ENCODE measurements at regions not wholly inside any gene's neighbourhood (a gene's known extent, or its start where the extent isn't known, plus 50 kb on each side); places are given as distances from the start of the nearest gene placed in this dataset.

- TF ChIP-seq, protein P1, sequence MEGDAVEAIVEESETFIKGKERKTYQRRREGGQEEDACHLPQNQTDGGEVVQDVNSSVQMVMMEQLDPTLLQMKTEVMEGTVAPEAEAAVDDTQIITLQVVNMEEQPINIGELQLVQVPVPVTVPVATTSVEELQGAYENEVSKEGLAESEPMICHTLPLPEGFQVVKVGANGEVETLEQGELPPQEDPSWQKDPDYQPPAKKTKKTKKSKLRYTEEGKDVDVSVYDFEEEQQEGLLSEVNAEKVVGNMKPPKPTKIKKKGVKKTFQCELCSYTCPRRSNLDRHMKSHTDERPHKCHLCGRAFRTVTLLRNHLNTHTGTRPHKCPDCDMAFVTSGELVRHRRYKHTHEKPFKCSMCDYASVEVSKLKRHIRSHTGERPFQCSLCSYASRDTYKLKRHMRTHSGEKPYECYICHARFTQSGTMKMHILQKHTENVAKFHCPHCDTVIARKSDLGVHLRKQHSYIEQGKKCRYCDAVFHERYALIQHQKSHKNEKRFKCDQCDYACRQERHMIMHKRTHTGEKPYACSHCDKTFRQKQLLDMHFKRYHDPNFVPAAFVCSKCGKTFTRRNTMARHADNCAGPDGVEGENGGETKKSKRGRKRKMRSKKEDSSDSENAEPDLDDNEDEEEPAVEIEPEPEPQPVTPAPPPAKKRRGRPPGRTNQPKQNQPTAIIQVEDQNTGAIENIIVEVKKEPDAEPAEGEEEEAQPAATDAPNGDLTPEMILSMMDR (IDR thresholded peaks at IDR 0.05; ENCODE audit: unreplicated experiment), result no peak
- H3K27me3 Mint-ChIP-seq (ENCODE audit: unreplicated experiment), result peaks cover 3% of the 10 kb centered on the region
- H3K4me1 Mint-ChIP-seq (ENCODE audit: unreplicated experiment), result peaks cover 32% of the 10 kb centered on the region
- no peak overlapping the region for H3K4me3 Mint-ChIP-seq (ENCODE audit: unreplicated experiment)
- no peaks in the 10 kb centered on the region for H3K36me3 Mint-ChIP-seq (ENCODE audit: low read depth, unreplicated experiment)
- peak; percentile 14 for DNase-seq (ENCODE audit: low spot score)
- no peaks in the 10 kb centered on the region for H3K9me3 Mint-ChIP-seq (ENCODE audit: unreplicated experiment)
- peak overlapping the region; percentile 19 for H3K27ac Mint-ChIP-seq (ENCODE audit: unreplicated experiment)
Measured at GRCh38 chr12:32031109-32031508, 71.9 kb downstream of the RESF1 start.

DNA sequence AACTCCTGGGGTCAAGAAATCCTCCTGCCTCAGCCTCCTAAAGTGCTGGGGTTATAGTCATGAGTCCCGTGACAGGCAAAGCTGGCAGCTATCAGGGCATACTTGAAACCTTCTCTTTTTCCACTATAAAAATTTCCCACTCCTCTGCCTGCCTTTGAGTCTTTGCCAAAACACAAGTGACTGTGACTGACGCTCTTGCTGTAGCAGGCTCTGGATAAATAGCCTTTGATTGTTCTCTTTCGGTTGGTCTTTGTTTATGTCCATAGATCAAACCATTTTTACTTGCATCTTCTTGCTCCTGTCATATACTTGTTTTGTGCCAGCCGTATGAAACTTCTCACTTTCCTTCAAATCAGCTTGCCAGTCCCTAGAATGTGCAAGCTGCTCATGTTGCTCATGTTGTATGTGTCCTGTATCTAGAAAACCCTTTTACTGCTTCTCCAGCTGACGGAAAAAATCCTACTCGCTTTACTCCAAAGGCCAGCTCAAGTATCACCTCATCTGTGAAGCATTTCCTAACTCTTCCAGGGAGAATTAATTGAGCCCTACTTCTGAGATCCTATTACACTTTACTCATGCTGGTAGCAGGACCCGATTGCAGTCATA is 73.1 kb downstream of the RESF1 start:
- H3K27me3 Mint-ChIP-seq (ENCODE audit: unreplicated experiment), result peaks cover 1% of the 10 kb centered on the region
- no peaks in the 10 kb centered on the region for H3K9me3 Mint-ChIP-seq (ENCODE audit: unreplicated experiment)
- TF ChIP-seq, protein P1 (IDR thresholded peaks at IDR 0.05; ENCODE audit: unreplicated experiment), result no peak
- H3K4me3 Mint-ChIP-seq (ENCODE audit: unreplicated experiment), result no peak overlapping the region
- H3K27ac Mint-ChIP-seq (ENCODE audit: unreplicated experiment), result no peak overlapping the region
- no peak for DNase-seq (ENCODE audit: low spot score)
- peaks cover 32% of the 10 kb centered on the region for H3K4me1 Mint-ChIP-seq (ENCODE audit: unreplicated experiment)
- H3K36me3 Mint-ChIP-seq (ENCODE audit: low read depth, unreplicated experiment), result no peaks in the 10 kb centered on the region

DNA sequence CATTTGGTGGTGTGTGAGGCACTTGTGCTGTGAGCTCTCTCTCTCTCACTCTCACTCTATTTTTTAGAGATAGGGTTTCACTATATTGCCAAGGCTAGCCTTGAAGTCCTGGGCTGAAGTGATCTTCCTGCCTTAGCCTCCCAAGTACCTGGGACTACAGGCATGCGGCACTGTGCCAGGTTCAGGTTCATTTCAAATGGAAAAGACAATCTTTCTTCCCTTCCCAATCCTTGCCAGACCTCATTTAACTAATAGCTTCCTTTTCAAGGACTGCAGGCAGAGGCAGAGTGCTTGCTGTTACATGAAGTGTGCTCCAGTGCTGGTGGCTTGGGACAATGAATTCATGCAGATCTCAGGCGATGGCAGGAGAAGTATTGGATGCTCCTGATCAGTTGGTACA is 73.2 kb upstream of the BICD1 start:
- no peaks in the 10 kb centered on the region for H3K36me3 Mint-ChIP-seq (ENCODE audit: low read depth, unreplicated experiment)
- H3K4me3 Mint-ChIP-seq (ENCODE audit: unreplicated experiment), result no peak overlapping the region
- no peaks in the 10 kb centered on the region for H3K9me3 Mint-ChIP-seq (ENCODE audit: unreplicated experiment)
- H3K27me3 Mint-ChIP-seq (ENCODE audit: unreplicated experiment), result peaks cover 1% of the 10 kb centered on the region
- DNase-seq (ENCODE audit: low spot score), result no peak
- H3K27ac Mint-ChIP-seq (ENCODE audit: unreplicated experiment), result peak overlapping the region; percentile 10
- peaks cover 30% of the 10 kb centered on the region for H3K4me1 Mint-ChIP-seq (ENCODE audit: unreplicated experiment)
- TF ChIP-seq, protein P1 (IDR thresholded peaks at IDR 0.05; ENCODE audit: unreplicated experiment), result no peak

DNA sequence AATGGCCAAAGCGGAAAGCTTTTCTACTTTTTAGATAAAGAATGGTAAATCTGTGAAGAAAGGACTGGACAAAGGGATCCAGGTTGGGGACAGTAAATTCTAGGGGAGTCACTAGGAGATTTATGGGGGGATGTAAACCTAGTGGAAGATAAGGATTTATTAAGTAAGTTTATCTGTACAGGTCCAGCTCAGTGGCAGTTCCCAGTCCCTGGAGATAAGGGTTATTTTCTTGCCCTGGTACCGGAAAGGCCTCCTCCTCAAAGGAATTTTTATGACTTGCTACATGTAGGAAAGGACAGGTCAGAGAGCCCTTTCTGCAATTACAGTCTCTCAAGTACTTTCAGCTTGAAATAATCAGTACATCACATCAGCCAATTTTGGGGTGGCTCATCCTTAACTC is 72.6 kb upstream of the BICD1 start:
- H3K27me3 Mint-ChIP-seq (ENCODE audit: unreplicated experiment), result peaks cover 1% of the 10 kb centered on the region
- no peak for DNase-seq (ENCODE audit: low spot score)

More for the DNA sequence above, 72.6 kb upstream of the BICD1 start:
- Mint-ChIP-seq H3K9me3 (ENCODE audit: unreplicated experiment) (no peaks in the 10 kb centered on the region), H3K4me1 (ENCODE audit: unreplicated experiment) (peaks cover 30% of the 10 kb centered on the region), H3K4me3 (ENCODE audit: unreplicated experiment) (no peak overlapping the region), H3K27ac (ENCODE audit: unreplicated experiment) (no peak overlapping the region), H3K36me3 (ENCODE audit: low read depth, unreplicated experiment) (no peaks in the 10 kb centered on the region)
- TF ChIP-seq, protein P1 (IDR thresholded peaks at IDR 0.05; ENCODE audit: unreplicated experiment), result no peak

All from endothelial cell (in vitro differentiated cells).